ENCODE measurements at regions not wholly inside any gene's neighbourhood (a gene's known extent, or its start where the extent isn't known, plus 50 kb on each side); places are given as distances from the start of the nearest gene placed in this dataset.
"Not testable (repeated sequence)": the region's sequence is repeated elsewhere in the genome, so short reads cannot be mapped to it uniquely, and the experiment has no call there.

DNA sequence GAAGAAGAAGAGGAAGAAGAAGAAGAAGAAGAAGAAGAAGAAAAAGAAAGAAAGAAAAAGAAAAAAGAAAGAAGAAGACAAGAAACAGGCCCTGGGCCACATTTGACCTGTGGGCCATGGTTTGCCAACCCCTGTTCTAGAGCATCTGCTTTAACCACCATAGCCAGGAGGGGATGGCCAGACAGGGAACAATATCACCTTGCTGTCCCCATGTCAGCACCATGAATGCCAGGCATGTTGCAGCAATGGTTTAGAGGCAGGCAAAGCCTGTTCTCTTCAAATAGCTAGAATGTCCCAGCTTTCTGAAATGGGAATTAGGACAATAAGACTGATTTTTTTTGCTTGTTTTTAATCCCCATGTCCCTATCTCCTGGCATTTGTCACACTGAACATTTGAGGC, 338.6 kb upstream of the PLET1 start:
- DNase-seq, result no peak

DNA sequence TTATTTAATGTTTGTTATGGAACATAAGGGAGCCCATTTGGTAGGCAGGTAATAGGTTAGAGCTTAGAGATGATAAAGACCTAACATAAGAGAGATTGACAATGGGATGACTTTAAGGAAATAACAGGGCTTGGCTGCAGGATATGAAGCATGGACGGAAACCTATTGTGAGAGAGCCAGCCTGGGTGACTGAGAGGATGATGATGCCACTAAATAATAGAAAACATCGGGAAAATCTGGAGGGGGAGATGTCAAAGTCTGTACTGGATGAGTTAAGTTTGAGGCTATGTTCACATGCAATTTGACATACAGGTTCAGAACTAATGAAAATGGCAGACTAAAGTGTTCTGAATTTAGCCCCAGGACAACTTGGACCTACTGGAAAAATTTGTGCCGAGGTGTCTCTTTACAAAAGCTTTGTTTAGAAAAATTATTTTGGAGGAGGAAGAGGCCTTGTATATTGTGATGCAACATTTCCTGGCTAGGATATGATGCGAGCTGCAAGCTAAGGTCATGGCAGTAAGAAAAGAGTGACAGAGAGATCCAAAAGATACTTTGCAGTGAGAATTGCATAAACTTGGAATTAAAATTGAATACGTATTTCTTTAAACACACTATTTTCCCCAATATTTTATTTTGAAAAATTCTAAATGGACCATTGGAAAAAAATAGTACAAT, 339.3 kb upstream of the PLET1 start:
- no peak for DNase-seq

DNA sequence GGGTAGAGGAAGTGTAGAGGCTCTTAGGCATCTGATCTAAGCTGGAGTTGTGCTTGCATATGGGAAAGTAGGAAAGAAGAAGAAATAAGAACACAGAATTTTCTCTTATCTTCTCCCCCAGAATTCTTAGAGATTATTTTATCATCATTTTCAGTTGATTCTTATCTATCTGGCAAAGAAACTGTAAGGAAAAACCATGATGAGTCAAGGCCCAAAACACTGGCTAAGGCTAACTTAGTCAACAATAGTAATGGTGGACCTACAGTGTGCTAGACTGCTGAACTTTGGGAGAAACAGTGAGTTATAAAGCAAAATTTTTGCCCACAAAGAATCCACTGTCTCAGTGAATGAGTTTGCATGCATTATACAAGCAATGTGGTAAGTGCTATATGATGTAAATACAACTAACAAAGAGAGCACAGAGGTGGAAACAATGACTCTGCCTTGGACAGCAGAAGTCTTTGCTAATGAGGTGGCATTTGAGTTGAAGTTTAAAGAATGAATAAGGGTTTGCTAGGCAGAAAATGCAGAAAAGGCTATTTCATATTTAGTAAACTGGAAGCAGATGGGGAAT, 344.5 kb upstream of the PLET1 start:
- no peak for DNase-seq

DNA sequence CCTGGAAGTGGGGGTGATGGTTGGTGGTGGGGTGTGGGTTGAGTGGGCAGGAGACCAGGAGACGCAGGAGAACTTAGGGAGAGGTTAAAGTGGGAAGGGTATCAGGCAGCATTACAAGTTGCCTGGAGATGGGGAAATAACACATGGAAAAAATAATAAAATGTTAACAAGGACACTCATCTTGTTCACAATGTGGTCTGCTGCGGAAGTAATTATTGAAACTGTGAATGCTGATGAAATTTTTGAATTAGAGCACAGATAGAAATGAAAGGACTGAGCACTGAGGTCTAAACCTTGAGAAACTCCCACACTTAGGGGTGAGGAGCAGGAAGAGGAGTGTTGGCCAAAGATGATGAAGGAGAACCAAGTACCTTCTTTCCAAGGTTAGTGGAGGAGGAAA, 346.0 kb upstream of the PLET1 start:
- no peak for DNase-seq

DNA sequence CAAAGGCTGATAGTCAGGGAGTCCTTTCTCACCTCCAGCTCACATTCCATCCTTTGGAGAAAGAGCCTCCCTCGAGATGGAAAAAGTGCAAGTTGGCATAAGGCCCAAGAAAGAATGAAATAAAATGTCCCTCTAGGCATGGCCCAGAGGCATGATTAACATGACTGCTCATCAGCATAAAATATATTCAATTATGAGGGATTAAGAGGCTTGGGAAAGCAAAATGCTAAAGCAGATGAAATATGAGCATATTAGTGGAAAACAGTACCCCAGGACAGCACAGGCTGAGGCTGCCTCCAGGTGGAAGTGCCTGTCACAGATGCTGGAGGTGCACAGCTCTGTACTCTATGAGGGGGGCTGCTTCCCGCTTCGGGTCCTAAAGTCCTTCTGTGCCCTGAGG, 347.8 kb upstream of the PLET1 start:
- DNase-seq, result no peak

DNA sequence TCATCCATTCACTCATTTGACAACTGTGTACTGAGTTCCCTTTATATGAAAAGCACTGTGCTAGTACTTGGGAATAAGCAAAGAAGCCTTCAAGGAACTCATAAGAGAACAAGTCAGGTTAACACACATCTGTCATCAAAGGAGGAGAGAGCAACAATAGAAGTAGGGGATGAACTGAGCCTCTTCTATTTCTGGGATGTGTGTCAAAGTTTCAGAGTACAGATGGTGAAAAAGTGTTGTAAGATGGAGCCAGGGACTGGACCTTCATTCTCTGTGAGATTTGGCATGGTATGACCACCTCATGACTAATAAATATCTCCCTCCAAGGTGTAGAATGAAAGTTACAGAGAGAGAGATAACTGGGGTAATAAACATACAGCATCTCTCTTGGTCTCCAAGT, 349.8 kb upstream of the PLET1 start:
- DNase-seq, result no peak

DNA sequence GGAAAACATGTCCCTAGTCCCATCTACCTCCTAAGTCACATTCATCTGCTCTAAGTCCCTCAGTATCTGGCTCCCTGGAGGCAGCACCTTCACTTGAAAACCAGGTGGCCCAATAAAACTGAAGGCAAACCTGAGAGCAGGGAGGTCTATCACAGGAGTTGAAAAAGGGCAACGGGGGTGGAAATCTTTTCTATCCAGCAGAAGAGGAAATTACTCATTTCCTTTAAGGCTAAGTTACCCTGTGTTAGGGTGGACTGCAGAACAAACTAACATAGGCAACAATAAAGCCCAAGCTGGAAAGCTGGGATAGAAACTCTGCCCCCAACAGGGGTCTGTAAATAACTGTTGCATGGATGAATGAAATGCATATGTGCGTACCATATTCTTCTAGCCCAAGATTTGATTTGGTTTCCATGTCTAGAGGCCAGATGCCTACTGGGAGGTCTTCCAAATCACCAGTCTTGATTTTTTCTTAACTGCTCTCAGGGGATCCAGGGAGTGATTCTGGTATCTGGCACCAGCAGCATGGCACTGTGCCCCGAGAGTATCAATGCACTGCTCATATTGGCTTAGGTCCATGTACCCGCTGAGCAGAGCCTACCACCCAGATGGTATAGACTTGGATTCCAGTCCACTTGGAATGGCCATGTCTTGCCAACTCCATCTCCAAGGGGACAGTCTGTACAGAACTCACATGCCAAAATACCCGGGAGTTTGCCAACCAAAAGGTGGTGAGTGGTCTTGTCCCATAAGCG, 350.0 kb upstream of the NCAM1 start:
- DNase-seq, result peak; percentile 98

DNA sequence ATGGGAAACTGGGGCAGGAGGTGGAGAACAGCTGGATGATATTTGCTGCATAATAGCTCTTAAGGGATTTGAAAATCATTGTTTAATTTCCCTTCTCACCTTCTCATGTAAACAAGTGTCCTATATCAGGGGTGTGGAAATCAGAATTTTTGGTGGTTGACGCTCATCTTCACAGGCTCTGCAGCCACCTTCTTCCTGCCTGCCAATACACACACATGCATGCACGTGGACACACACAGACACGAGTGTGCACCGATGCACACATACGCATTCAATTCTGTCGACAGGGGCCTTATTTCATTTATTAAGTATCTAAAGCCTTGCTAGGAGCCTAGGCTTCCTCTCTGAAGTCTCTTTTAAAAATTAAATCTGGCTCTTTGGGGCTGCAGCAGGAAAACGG, 349.4 kb upstream of the NCAM1 start:
- no peak for DNase-seq

DNA sequence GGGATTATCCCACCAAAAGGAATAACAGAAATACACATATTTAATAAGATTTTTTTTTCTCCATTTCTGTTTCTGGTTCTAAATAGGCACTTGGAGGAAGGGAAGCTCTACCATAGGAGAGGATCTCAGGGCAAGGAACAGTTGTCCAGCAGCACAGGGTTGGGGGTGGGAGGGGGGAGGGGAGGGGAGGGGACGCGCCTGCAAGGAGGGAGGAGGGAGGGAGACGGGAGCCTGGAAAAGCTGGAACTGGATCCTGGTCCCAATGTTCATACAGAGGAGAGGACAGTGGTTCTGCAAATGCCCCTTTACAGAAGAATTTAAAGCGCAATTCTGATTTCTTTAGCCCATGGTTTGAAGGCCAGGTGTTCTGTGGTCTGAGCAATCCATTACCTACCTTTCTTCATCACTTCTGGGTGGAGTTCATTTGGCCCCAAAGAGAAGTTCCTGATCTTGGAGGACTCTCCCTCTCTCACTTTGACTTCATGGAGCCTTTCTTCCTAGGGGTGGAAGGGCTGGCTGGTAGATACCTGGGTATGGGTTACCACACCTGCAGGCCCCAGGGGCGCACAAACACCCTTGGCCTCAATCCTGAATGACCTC, 348.9 kb upstream of the NCAM1 start:
- DNase-seq, result peak; percentile 33

DNA sequence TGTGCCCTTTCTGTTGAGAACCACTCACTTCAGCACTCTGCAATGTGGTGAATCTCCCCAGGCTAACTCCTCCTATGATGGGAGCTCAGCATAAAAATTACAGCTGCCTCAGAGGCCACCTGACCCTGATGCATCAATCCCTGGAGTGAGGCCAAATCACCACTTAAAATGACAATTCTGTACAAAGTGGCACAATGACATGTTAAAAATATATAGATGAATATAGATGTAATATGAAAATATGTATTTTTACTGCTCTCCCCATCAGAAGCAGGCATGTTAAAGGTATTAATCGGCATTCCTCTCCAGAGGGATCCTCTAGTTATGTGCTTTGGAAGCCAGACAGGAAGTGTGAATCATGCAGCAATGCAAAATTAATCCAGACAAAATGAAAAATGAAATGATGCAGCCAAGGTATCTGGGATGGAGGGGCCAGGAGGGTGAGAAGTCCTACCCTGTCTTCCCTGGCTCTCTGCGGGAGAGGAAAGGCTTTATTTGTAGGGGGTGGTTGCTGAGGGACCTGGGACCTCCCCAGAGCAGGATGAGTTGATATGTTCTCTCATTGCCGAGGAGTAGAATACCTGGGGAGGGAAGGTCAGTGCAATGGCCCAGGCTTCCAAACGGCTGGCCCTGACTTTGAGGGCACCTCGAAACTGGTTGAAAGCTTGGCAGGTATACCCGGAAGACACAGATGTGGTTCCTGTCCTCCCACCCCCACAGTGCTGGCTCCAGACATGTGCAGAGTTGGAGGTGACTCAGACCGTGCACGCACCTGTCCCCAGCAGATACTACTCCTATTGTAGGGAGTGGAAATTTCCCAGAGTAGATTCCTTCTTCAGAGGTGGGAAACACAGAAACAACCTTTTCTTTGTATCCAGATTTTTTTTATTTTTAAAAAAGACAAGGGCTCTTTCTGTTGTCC, 347.9 kb upstream of the NCAM1 start:
- peak; percentile 64 for DNase-seq

DNA sequence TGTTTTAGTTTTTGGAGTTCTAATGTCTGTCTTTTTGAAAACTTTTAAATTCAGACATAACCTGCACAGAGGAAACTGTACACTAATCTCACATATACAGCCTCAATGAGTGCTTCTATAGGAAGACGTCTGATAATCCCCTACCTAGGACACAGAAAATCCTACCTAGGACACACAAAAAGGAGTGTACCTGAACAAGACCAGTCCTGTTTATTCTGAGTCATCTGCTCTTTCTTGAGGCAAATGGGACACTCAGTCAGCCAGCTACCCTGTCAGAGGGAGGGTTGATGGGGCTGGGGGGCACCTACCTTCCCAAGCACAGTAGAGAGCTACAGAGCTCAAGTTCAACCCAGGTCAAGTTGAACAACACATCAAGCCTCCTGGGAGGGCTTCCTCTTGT, 346.6 kb upstream of the NCAM1 start:
- no peak for DNase-seq

DNA sequence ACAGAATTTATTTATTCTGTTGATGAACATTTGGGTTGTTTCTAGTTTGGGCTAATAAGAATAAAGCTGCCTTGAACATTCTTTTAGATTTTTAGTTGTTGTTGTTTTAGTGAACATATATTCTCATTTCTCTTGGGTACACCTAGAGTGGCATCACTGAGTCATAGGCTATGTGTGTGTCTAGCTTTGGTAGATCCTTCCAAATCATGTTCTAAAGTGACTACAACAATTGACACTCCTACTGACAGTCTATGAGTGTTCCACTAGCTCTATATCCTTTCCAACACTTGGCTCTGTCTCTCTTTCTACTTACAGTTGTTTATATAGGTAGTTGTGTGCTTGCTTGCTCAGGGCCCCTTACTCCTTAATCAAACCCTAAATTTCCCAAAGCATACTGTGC, 346.0 kb upstream of the NCAM1 start:
- no peak for DNase-seq

DNA sequence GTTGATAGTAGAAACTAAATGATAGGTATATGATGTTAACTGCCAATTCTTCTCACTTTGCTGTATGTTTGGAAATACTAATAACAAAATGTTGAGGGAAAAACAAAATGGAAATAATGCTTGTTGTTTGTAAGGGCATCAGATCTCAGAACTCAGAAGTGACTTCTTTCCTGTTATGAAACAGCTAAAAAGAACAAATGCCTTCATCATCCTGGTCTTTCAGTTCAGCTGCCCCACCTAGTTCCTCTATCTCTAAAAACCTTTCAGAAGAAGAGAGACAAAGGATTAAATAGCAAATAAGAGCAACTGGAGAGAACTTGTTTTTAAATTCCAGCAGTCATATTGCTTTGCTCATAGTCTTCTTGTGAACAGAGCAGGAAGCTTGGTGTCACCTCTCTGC, 345.3 kb upstream of the NCAM1 start:
- no peak for DNase-seq

DNA sequence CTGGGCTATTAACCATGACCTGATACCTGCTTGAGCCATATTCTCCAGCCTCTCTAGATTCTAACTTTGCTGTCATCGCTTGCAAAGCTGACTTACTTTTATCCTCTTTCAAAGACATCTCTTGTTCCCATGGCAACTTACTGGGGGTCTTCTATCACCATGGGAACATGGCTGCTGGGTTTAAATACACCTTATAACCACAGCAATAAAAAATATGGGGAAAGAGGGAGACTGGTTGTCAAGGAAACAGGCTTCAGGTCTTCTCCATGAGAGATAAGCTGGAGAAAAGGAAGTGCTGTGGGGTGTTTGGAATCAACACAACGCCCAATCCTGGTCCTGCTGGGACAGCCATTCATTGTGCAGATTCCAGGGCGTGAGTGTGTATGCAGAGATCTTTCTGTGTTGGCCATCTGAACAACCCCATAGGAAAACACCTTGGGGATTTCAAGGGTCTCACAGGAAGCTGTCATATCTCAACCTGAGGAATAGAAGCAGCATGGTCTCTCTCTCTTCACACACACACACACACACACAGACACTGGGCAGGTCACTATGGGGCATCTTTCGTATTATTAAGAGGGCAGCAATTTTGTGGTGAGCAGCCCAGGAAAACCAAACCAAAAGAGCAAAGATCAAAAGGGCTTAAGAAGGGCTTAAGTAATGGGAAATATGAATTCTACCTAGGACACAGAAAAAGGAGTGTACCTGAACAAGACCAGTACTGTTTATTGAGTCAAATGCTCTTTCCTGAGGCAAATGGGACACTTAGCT, 344.7 kb upstream of the NCAM1 start:
- no peak for DNase-seq

DNA sequence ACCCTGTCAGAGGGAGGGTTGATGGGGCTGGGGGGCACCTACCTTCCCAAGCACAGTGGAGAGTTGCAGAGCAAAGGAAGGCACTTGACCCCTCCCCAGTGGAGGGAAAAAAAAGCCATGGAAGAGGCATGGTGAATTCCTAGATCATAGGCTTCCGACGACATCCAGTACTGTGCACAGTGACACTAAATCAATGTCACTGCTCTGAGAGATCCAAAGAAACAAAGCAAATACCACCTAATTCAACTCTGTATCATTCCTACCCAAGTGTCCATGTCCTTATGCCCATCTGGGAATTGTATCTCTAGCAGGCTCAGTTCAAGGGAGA, 344.2 kb upstream of the NCAM1 start:
- no peak for DNase-seq

DNA sequence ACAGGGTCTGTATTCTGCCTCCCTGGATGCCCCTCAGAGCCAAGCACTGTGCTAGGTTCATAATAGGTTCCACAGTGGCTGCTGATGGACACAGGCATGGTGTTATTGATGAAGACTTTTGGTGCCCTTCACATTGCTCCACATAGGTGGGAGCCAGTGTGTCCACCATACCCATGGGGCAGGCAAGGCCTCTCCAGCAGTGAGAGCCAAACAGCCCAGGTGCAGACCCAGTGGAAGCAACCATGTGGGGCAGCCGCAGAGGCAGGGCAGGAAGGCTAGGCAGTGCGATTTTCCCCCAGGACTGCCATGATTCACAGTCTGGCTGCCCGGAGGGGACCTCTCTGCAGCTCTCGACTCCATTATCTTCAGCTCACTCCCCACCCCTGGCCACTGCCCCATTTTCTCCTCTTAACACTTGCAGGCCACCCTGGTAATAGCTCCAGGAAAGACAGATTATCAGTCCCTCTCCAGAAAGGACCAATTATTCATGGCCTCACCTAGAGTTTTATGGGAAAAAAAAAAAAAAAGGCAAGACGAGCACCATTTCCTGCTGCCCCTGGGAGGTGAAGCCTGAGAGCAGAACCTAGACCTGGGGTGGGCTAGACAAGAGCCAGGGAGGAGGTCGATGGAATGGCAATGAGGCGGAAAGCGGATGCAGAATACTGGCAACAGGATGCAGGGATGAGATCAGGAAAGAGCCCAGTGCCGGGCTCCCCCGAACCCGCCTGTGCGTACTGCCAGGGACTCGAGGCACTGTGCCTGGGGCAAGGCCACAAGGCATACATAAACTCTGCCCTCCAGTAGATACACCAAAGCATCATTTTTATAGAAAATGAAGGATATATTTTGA, 343.0 kb upstream of the NCAM1 start:
- DNase-seq, result no peak

DNA sequence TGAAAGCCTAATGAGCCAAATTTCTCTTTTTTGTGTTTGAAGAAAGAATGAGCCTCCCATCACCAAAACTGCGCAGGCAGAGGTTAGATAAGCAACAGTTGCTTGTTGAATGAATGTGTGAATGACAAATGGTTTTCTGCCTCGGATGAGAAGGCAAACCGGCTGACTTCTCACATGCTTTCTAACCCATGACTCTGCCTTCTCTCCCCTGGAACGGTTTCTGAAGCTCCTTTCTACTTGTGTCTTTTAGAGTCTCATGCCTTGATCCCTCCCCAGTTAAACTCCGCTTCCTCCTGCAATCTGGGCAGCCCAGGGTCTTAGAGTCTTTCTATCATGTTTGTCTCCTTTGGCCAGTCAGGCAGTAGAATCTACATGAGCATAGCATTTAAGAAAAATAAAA, 342.1 kb upstream of the NCAM1 start:
- DNase-seq, result no peak

DNA sequence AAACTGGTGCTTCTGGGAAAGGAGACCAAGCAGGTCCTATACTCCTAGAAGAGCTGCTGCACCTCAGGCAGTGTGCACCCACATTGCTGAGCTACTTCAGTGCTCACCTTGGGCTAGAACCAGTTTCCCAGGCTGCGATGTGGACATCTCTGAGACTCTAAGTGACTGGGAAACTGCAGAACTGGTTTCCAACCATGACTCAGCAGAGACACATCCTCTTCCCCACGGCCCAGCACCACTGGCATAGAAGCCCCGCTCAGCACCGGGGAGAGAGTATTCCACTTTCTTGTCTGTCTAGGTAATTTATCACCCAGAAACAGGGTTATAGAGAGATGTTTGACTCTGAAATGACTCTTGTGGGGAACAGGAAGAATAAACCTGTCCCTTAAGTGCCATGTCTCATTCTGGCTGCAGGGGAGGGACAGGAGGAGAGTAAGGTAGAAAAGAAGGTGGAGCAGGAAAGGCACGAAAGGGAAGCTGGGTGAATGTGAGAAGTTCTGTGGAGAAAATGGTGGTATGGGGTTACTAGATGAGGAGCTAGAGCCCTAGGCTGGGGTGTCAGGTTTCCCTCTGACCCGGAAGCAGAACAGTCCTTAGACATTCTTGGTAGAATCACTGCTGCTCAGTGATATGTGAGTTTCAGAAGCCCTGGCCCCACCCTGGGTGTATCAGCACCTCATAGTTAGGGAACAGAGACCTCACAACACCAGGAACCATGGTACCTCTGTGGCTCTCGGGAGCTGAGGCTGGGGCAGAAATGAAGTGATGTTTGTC, 340.4 kb upstream of the NCAM1 start:
- DNase-seq, result no peak

DNA sequence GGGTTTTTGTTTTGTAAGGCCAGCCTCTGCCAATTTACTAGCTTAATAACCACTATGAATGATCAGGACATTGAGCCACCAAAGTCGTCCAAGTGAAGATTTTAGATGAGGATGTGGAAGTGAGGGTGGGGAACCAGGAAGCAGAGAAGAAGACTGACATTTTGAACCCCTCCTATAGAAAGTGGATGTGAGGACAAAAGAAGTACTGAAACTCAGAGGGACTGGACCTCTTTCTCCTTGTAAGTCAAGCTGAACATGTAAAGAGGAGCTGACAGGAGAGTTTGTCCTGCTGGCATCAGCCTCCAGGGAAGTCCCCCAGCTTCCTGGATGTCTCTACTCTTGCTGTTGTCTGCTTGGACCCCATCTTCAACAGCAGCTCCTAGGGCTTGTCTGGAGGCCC, 338.2 kb upstream of the NCAM1 start:
- no peak for DNase-seq

DNA sequence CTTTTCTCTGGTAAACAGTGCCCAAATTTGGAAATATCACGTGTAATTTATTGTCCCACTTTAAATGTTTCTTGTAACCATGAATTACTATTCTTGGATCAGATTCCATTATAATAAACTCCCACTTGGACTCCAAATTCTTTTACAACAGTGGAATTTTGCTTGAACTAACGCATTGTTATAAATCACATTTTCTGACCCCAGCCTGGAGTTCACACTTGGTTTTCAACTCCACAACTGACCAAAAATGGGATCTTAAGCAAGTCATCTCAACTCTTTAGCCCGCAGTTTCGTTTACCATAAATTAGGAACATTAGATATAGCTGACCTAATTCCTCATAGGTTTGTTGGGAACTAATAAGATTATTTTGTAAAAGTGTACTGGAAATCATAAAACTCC, 336.8 kb upstream of the NCAM1 start:
- DNase-seq, result no peak

DNA sequence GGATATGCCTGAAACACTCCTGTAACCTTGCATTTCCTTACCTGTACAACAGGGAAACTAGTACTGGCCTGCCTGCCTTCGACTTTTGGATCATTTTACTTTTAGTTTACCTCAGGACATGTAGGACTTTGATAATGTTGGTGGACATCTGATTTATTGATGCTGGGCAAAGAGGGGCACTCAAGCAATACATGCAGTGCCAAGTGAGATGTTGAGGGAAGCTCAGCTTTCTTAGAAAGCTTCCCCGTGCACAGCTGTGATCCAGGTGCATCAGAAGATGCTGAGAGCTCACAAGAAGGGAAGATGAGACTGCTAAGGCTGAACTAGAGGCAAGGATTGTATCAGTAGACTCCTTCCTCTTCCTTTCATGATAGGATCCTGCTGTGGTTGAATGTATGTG, 336.2 kb upstream of the NCAM1 start:
- DNase-seq, result not testable (repeated sequence)

Measured in NCI-H1092 treated with DMSO at 0.1 percent for 48 hours (cell line).